ENCODE measurements at regions not wholly inside any gene's neighbourhood (a gene's known extent, or its start where the extent isn't known, plus 50 kb on each side); places are given as distances from the start of the nearest gene placed in this dataset.

- TF ChIP-seq CTCF (conservative IDR thresholded peaks at IDR 0.05): no peak
- peaks cover 3% of the 10 kb centered on the region for H3K4me1 ChIP-seq (ENCODE audit: control insufficient read depth, insufficient read depth, low read length)
- H3K36me3 ChIP-seq (ENCODE audit: control insufficient read depth, insufficient read depth, low read length): no peaks in the 10 kb centered on the region
- no peak for DNase-seq
- 91 to 100% methylated on average over 2 to 3 of the region's 3 CpGs for WGBS, 2 experiments (ENCODE audit: insufficient coverage in 1 of 2, insufficient read length in 1 of 2)
- H3K27me3 ChIP-seq (ENCODE audit: control insufficient read depth, insufficient read depth, low read length, poor library complexity, severe bottlenecking): no peaks in the 10 kb centered on the region
- H3K4me3 Mint-ChIP-seq: no peak overlapping the region
- H3K4me1 Mint-ChIP-seq: peaks cover 10% of the 10 kb centered on the region
- no peak overlapping the region for H3K9ac ChIP-seq (ENCODE audit: extremely low read depth, low read length, poor library complexity, severe bottlenecking)
- H3K27ac Mint-ChIP-seq: no peak overlapping the region
- no peaks in the 10 kb centered on the region for H3K27me3 Mint-ChIP-seq (ENCODE audit: insufficient read depth)
- peaks cover 6% of the 10 kb centered on the region for H3K9me3 Mint-ChIP-seq
- no peak overlapping the region for H3K27ac ChIP-seq (ENCODE audit: low read depth, low read length)
- H3K4me3 ChIP-seq (ENCODE audit: low read length): no peak overlapping the region
- H3K9me3 ChIP-seq (ENCODE audit: control insufficient read depth, low read length): peaks cover 17% of the 10 kb centered on the region
- no peaks in the 10 kb centered on the region for H3K36me3 Mint-ChIP-seq (ENCODE audit: low read depth)
Observed at GRCh38 chr14:55944757-55945156, 173.5 kb upstream of the PELI2 start.

GRCh38 chr14:55946231-55946630 lies 172.0 kb upstream of the PELI2 start:
- Histone ChIP-seq H3K27me3 (ENCODE audit: control insufficient read depth, insufficient read depth, low read length, poor library complexity, severe bottlenecking) (no peaks in the 10 kb centered on the region), H3K9me3 (ENCODE audit: control insufficient read depth, low read length) (peaks cover 18% of the 10 kb centered on the region), H3K36me3 (ENCODE audit: control insufficient read depth, insufficient read depth, low read length) (no peaks in the 10 kb centered on the region), H3K9ac (ENCODE audit: extremely low read depth, low read length, poor library complexity, severe bottlenecking) (no peak overlapping the region), H3K27ac (ENCODE audit: low read depth, low read length) (no peak overlapping the region), H3K4me3 (ENCODE audit: low read length) (no peak overlapping the region), H3K4me1 (ENCODE audit: control insufficient read depth, insufficient read depth, low read length) (peaks cover 5% of the 10 kb centered on the region)
- H3K4me1 Mint-ChIP-seq: peaks cover 10% of the 10 kb centered on the region
- no peak for DNase-seq
- peaks cover 8% of the 10 kb centered on the region for H3K9me3 Mint-ChIP-seq
- 92 to 96% methylated on average over 2 of the region's 2 CpGs for WGBS, 2 experiments (ENCODE audit: insufficient coverage in 1 of 2, insufficient read length in 1 of 2)
- no peaks in the 10 kb centered on the region for H3K27me3 Mint-ChIP-seq (ENCODE audit: insufficient read depth)
- H3K36me3 Mint-ChIP-seq (ENCODE audit: low read depth): no peaks in the 10 kb centered on the region
- no peak overlapping the region for H3K27ac Mint-ChIP-seq
- TF ChIP-seq CTCF (conservative IDR thresholded peaks at IDR 0.05): no peak
- no peak overlapping the region for H3K4me3 Mint-ChIP-seq

GRCh38 chr14:55948399-55948798 lies 169.8 kb upstream of the PELI2 start:
- Histone ChIP-seq H3K36me3 (ENCODE audit: control insufficient read depth, insufficient read depth, low read length) (no peaks in the 10 kb centered on the region), H3K27me3 (ENCODE audit: control insufficient read depth, insufficient read depth, low read length, poor library complexity, severe bottlenecking) (no peaks in the 10 kb centered on the region), H3K4me3 (ENCODE audit: low read length) (peak overlapping the region; percentile 25), H3K9me3 (ENCODE audit: control insufficient read depth, low read length) (peaks cover 18% of the 10 kb centered on the region), H3K9ac (ENCODE audit: extremely low read depth, low read length, poor library complexity, severe bottlenecking) (no peak overlapping the region), H3K4me1 (ENCODE audit: control insufficient read depth, insufficient read depth, low read length) (peaks cover 6% of the 10 kb centered on the region), H3K27ac (ENCODE audit: low read depth, low read length) (no peak overlapping the region)
- Mint-ChIP-seq H3K4me3 (no peak overlapping the region), H3K27me3 (ENCODE audit: insufficient read depth) (no peaks in the 10 kb centered on the region), H3K4me1 (peaks cover 10% of the 10 kb centered on the region), H3K36me3 (ENCODE audit: low read depth) (no peaks in the 10 kb centered on the region), H3K9me3 (peaks cover 8% of the 10 kb centered on the region), H3K27ac (no peak overlapping the region)
- TF ChIP-seq CTCF (conservative IDR thresholded peaks at IDR 0.05): no peak
- 67% methylated on average over 2 of the region's 3 CpGs; no CpG with 5 or more reads in 1 of the 2 experiments for WGBS, 2 experiments (ENCODE audit: insufficient coverage in 1 of 2, insufficient read length in 1 of 2)
- no peak for DNase-seq
